ENCODE measurements at regions not wholly inside any gene's neighbourhood (a gene's known extent, or its start where the extent isn't known, plus 50 kb on each side); places are given as distances from the start of the nearest gene placed in this dataset.
"Not testable (repeated sequence)": the region's sequence is repeated elsewhere in the genome, so short reads cannot be mapped to it uniquely, and the experiment has no call there.

DNA sequence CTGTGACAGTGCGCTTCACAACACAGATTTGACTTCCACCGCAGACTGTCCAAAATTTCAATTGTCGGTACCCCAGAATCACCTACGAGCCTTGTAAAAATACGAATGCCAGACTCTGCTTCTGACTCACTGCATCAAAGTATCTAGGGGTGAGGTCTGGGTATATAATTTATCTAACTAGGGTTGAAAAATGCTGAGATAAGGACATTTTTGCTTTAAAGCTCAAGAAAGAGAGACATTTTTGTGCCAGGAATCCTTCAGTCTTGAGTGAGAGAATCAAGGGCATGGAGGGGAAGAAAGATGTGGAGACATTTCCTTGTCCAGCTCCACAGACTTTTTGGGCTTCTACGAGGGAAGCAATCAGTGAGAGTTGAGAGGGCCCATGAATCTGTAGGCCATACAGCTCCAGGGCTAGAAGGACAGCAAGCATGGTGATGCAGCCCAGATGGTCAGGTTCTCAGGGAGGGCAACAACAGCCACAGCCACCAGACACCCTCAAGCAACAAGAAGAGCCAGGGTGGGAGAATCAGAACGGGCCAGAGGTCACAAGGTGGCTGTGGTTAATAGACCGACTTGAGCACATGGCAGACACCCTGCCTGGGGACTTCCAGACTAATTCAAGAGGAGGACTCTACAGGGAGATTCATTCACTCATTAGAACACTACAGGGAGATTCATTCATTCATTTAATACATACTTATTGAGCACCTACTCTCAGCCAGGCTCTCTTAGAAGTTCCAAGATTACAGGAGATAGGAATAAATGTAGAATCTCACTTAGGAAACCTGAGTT lies 211.1 kb upstream of the PRDM1 start:
- DNase-seq: no peak

DNA sequence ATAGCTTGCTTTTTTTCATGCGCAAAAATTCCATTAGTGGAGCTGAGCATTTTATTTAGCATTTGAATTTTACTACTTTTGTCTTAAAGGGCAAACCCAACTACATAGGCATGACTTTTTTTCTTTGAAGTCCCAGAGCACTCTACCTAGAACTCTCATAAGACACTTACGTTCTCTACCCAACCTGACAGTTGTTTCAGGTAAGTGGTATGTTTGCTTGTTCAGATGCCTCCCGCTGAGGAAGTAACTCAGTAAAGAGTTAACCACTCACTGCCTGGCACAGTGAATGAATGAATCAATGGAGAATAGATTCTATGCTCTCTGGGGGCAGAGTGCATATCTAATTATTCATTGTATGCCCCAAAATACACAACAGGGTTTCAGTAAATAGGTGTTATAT lies 212.3 kb upstream of the PRDM1 start:
- no peak for DNase-seq

DNA sequence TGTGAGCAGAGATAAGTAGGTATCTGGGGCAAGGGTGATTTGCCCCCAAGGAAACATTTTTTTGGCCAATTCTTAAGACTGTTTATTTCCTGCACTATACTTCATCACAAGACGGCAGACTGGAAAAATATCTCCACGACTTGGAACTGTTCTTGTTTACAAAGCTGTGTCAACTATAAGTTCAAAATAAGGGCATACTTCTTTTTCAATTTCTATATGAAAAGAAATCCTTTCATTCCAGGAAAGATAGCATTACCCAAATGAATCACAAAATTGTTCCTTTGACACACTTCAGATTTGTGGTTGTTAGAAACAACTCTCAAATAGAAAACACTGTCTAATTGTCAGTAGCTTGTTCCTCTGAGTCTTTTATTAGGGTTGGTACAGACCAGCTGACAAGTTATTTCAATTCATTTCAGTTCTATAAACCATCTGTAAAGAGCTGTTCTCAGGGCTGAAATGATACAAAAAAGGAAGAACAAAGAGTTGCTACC lies 212.9 kb upstream of the PRDM1 start:
- DNase-seq: no peak

DNA sequence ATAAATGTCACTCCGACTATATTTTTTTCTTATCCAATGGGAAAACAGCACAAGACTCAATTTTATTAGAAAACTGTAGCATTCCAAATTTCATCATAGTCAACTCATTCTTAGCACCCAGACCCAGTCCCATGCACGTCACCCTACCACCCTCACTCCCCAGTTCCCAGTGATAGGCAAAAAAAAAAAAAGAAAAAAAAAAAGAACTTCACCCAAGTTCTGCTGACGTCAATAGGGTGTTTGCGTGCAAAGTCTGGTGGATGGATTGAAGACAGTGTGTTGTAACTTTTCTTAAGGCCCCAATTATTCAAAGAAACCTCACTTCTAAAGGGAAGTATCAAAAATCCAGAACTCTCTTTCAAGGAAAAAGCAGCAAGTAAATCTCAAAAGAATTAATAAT lies 213.9 kb upstream of the PRDM1 start:
- no peak for DNase-seq

DNA sequence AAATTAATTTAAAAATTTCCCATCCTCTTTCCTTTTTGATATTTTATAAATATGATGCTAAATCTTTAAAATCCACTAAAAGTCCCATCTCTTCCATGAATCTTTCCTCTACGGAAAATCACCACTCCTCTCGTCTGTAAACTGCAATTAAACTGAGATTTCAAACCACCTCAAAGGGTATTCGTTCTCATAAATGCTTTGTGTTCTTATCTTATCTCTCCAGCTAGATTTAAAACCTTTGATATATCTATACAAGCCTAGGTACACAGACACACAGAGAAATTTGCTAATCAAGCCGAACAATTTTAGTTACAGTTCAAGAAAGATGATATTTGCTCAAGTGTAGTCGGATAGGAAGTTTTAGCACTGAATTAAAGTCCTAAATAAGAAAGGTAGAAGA lies 214.6 kb upstream of the PRDM1 start:
- DNase-seq: no peak

DNA sequence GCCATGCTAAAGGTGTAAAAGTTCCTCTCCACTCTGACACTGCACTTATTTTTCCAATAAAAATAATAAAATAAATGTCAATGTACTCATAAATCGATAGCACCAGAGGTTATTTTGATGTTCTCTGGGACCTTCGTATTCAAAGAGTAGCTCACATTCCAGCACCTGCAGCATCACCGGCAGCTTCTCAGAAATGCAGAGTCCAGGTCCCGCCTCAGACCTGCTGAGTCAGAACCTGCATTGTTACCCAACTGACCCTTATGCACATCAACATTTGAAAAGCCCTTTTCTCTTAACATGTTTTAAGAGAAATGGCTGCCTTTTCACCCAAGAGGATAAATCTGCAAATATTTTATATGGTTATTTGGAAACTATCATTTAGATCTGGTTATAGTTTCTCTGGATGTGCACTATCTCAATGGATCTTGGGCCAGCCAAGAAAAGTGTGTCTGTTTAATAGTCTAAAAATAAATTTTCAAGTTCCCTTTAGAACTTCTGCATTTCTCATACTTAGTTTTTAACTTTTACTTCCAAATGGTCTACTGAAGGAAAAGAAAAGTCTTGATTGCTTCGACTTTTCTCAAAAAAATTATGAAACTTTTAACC lies 216.2 kb upstream of the PRDM1 start:
- DNase-seq: no peak

DNA sequence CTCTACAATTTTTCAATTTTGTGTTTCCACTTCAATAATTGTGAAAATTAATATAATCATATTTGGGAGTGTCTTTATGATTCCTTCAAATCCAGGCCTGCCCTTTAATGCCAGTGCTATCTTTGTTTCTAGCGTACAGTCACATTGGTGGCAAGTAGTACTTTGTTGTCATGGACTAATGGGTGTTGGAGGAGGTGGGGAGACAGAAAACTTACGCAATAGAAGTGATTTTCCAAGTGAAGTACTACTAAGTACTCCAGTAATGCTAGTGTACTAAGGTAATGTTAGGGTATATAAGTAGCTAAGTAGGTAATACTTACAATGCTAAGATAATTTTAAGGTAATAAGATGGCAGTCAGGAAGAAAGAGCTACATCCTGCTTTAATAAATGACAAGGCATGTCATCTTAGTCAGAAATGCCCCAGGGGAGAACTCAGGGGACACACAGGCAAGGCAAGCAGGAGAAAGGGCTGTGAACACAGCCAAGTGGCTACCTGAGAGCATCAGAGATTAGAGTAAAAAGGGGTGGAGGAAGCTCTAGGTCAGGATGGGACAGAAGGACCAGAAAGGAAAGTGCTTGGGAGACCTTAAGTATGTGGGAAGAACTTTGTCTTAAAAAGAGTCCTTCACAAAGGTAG lies 217.2 kb upstream of the PRDM1 start:
- DNase-seq: no peak

DNA sequence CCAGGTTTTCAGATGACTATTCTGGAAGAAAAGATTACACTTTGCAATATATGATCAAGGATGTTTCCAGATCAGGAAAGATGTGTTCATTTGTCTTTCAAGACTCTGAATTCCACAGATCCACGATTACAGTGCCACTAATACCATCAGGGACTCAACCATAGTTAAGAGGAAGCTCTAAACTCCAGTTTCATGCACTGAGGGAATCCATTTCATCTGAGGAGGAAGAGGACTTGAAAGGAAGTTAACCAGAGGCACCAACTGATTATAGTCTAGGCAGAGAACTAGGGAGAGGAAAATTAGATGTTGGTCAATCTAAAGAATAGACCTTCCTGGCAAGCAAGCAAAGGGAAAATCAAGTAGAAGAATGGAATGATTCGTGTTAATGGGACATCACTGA lies 218.3 kb upstream of the PRDM1 start:
- DNase-seq: no peak

DNA sequence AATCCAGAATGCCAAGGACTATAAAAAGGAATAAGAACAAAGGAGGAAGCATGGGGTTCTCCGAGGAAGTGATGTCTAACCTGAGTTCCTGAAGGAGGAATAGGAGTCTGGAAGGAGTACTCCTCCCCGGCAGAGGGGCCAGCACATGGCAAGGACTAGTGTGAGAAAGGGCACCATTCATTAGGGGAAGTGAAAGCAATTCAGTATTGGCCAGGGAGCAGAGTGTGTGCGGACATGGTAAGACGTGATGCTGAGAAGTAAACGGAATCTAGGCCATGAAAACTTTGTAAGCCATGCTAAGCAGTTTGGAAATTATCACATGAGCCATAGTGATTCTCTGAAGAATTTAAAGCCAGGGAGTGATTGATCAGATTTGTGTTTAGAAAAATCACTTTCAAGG lies 218.9 kb upstream of the PRDM1 start:
- no peak for DNase-seq

DNA sequence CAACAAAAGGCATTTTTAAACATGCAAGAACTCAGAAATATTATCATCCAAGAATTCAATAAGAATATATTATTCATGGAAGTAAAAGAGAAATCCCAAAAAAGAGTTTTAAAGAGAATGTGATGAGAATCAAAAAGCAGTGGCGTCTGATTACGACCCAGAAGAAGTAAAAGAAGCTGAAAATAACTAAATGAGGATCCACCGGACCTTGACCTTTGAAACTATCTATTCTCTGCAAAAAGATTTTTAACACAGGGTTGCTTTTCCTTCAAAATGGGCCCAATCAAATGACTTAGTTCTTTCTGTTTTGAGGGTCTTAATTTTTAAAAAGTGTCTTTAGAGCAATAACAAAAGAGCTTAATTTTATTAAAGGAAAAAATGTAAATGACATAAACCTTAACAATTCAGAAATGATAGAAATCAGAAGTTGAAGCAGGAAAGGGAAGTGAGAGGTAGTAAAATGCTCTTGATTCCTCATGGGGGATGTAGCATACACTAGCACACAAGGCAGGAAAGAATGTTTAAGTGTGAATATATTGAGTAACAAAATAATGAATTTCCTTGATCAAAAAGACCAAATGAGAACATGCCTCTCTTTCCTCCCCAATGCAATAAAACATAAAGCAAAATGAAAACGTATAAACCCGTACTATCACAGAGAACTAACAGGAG lies 223.1 kb upstream of the PRDM1 start:
- no peak for DNase-seq

DNA sequence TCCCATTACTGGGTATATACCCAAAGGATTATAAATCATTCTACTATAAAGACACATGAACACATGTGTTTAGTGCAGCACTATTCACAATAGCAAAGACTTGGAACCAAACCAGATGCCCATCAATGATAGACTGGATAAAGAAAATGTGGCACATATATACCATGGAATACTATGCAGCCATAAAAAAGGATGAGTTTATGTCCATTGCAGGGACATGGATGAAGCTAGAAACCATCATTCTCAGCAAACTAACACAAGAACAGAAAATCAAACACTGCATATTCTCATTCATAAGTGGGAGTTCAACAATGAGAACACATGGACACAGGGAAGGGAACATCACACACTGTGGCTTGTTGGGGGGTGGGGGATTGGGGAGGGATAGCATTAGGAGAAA lies 225.2 kb upstream of the PRDM1 start:
- DNase-seq: not testable (repeated sequence)

DNA sequence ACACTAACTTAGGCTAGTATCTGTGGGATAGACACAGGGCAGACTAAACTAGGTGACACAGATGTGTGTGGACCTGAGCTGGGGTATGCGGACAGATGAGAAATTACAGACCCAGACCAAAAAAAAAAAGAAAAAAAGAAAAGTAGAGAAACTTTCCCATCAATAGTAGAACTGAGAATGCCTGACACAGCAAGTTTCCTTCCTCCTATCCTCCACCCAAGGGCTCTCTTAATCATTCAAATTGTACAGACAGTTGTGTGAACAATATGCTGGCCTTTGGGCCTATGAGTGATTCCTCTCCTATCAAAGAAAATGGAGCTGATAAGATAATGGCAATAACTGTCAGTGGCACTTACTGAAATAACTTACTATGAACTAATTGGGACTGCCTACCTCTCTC lies 226.7 kb upstream of the PRDM1 start:
- DNase-seq: no peak

DNA sequence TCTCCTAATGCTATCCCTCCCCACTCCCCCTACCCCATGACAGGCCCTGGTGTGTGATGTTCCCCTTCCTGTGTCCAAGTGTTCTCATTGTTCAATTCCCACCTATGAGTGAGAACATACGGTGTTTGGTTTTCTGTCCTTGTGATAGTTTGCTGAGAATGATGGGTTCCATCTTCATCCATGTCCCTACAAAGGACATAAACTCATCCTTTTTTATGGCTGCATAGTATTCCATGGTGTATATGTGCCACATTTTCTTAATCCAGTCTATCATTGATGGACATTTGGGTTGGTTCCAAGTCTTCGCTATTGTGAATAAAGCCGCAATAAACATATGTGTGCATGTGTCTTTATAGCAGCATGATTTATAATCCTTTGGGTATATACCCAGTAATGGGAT lies 227.5 kb upstream of the PRDM1 start:
- DNase-seq: not testable (repeated sequence)

DNA sequence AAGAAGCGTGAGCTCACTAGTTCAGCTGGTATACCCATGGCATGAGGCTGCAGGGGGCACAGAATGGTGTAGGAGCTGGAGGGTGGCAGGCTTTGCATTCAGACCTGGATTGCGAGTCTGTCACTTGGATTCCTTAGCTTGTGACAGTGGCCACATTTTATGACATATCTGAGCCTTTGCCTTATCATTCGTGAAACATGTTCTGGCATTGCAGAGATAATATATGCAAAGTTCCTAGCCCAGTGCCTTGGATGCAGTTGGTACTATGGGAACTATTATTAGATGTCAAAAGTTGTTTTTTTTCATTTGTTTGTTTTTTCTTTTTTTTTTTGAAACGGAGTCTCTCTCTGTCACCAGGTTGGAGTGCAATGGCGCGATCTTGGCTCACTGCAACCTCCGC lies 230.7 kb upstream of the PRDM1 start:
- DNase-seq: no peak

DNA sequence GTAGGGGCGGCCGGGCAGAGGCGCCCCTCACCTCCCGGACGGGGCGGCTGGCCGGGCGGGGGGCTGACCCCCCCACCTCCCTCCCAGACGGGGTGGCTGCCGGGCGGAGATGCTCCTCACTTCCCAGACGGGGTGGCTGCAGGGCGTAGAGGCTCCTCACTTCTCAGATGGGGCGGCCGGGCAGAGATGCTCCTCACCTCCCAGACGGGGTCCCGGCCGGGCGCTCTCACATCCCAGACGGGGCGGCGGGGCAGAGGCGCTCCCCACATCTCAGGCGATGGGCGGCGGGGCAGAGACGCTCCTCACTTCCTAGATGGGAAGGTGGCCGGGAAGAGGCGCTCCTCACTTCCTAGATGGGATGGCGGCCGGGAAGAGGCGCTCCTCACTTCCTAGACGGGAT lies 232.2 kb upstream of the PRDM1 start:
- DNase-seq: not testable (repeated sequence)

DNA sequence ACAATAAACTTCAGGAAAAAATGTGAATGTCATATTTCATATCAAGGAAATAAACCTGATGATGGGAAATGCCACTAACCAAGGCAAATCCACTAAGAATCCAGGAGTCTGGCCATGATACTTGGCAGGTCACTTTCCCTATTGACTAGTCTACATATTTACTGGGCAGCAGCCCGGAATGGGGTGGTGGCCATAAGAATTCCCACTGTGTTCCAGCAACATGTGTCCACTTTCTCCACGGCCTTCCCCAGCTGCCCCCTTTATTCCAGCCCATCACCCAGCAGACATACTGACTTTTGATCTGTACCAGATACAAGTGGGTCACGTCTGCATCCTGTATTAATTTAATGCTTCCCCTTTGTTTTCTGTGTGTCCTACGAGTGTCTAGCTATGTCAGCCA lies 234.5 kb upstream of the PRDM1 start:
- DNase-seq: peak in 1 of 2 experiments; percentile 22

DNA sequence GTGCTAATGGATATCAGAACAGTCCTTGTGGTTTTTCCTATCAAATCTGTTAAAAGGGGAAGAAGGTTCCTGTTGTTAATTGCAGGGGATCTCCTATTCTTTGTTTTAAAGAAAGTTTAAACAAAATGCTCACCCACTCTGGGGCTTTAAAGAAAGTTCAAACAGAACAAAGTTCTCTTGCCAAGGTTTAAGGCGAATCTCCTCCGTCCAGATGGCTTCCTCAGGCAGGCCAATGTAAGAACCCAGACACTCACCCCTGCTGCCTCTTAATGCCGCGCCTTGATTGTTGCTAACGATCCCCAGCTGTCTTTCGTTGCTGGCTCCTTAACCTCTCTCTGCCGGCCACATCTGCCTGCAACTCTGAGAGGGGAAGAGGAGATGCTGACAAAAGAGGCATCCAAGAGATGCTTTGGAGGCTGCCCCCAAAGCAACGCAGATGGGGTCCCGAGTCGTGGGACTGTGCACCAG lies 235.0 kb upstream of the PRDM1 start:
- peak; percentile 88 to 89 for DNase-seq

DNA sequence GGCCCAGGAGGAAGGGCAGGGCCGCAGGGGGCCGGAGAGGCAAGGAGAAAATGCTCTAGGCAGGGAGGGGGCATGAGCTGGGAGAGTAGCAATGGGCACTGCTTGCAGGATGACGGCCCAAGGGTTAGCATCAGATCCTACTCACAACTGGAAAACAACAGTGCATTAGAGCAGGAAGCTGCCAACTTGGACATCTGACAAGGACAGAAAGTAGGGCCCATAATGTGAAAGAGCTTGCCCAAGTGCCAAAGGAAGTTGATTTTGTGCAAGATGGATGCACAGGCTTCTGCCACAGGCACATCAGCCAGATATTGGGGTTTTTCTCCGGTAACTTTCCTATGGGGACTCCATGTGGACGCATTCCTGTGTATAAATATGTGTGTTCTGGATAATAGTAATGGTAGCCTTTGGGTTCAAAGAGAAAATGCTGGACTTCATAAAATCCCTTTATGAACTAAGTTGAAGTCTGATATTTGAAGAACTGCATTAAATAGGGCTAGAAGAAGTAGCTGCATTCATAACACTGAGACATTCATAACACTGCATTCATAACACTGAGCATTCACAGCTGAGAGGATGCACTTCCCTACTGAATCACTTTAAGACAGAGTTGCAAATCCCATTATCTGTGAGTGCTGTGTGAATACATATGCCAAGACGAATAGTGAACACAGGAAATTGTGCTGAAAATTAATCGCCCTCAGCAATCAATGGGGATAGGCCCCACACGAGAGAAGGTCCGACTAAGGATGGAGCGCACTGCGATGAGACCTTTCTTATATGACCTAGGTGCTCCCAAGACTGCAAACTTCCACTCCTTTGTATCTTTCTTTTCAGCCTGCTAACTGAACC lies 235.6 kb upstream of the PRDM1 start:
- DNase-seq: peak in 1 of 2 experiments; percentile 60

DNA sequence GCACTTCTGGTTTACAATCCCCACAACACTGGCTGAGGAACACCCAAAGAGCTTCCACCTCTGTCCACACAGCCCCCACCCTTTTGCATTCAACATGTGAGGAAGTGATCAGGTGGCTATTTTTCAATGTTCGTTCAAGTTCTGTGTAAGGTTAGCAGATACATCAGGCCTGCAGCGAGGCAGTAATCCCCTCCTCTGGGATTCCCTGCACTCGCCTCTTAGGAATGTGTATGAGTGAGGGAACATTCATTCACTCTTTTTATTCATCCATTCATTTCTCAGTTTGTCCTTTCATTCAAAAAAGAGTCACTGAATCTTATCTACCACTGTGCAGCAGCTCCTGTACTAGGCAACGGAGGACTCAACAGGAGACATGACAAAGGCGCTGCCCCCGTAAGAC lies 236.4 kb upstream of the PRDM1 start:
- DNase-seq: no peak

DNA sequence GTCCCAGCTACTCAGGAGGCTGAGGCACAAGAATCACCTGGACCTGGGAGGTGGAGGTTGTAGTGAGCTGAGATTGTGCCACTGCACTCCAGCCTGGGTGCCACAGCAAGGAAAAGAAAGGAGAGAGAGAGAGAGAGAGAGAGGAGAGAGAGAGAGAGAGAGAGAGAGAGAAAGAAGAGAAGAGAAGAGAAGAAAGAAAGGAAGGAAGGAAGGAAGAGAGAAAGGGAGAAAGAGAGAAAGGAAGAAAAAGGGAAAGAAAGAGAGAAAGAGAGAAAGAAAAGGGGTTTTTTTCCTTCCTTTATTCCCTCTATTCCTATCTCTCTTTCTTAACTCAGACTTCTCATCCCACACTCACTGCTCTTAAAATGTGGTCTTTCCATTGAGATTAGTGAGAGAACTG lies 238.7 kb upstream of the PRDM1 start:
- no peak for DNase-seq

DNA sequence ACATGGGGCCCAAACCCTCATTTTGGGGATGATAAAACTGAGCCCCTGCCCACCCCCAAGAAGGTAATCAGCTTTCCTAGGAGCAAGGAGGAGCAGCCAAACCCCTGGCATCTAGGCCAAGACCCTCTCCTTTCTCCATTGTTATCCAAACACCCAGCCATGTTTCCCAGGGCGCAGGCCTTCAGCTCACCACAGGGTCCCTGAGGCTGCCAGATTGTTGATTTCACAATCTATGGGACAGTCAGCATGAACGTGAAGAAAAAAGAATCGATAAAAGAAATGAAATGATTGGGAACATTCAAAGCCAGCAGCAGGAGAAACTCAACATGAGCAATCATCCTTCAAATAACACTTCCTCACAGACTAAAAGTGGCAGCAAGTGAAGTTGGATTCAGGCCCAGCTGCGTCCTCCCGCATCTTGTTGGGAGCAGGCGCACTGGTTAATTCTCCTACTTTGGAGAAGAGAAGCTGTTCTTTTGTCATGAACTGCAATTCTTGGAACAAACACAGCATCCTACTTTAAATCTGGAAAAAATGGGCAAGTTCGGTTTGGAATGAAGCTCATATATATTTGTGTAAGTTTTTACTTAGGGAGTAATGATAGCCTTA lies 241.8 kb upstream of the PRDM1 start:
- no peak for DNase-seq

DNA sequence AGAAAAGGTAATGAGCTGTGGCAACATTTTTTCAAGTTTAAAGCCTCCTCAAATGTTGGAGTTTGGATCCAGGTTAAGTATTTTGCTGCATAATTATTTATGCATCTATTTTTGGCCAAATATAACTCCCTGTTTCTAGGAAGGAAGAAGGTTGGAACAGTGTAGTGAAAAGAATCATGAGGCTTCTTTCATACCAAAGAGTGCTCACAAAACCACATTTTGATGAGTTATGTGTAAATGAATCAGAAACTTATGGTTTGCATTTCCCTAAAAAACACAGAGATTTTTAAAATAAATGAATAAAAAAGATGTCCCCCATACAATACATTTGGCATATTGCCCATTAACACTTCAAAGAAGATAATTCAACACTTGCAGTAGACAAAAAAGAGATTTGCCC lies 246.9 kb upstream of the PRDM1 start:
- no peak for DNase-seq

All from NCI-H524 (cell line).